Mesodermal cell (in vitro differentiated cells): ENCODE measurements at regions not wholly inside any gene's neighbourhood (a gene's known extent, or its start where the extent isn't known, plus 50 kb on each side); places are given as distances from the start of the nearest gene placed in this dataset.
"Not testable (repeated sequence)": the region's sequence is repeated elsewhere in the genome, so short reads cannot be mapped to it uniquely, and the experiment has no call there.

Experiments
- H3K27ac ChIP-seq: 2 replicates; pipeline ENCODE4 v1.7.0; 2013; ENCODE audit warnings: mild to moderate bottlenecking, low read depth, low read length, moderate library complexity; ENCODE audit not compliant: severe bottlenecking
- H3K36me3 ChIP-seq: 2 replicates; pipeline ENCODE4 v1.7.1; 2013; ENCODE audit warnings: mild to moderate bottlenecking, low read length, moderate library complexity; ENCODE audit not compliant: control insufficient read depth, insufficient read depth
- H3K4me1 ChIP-seq: one replicate; pipeline ENCODE4 v1.7.1; 2013; ENCODE audit warnings: mild to moderate bottlenecking, low read length; ENCODE audit not compliant: insufficient read depth, control insufficient read depth, poor library complexity, severe bottlenecking
- H3K4me3 ChIP-seq: 2 replicates; pipeline ENCODE4 v1.7.0; 2013; ENCODE audit warnings: low read length, control low read depth, mild to moderate bottlenecking; ENCODE audit not compliant: insufficient read depth, poor library complexity, severe bottlenecking; ENCODE audit errors: extremely low read depth
- H3K9me3 ChIP-seq: 2 replicates; pipeline ENCODE4 v1.7.1; 2013; ENCODE audit warnings: mild to moderate bottlenecking, low read length, moderate library complexity; ENCODE audit not compliant: control insufficient read depth
- WGBS, 2 experiments: methylation state at CpG; one replicate each; pipeline ENCODE4 v1.1.5; 2013; ENCODE audit warnings: missing lambda C conversion rate in 2 of 2; ENCODE audit not compliant: insufficient coverage in 2 of 2; 5-methylcytosine and 5-hydroxymethylcytosine counted together

DNA sequence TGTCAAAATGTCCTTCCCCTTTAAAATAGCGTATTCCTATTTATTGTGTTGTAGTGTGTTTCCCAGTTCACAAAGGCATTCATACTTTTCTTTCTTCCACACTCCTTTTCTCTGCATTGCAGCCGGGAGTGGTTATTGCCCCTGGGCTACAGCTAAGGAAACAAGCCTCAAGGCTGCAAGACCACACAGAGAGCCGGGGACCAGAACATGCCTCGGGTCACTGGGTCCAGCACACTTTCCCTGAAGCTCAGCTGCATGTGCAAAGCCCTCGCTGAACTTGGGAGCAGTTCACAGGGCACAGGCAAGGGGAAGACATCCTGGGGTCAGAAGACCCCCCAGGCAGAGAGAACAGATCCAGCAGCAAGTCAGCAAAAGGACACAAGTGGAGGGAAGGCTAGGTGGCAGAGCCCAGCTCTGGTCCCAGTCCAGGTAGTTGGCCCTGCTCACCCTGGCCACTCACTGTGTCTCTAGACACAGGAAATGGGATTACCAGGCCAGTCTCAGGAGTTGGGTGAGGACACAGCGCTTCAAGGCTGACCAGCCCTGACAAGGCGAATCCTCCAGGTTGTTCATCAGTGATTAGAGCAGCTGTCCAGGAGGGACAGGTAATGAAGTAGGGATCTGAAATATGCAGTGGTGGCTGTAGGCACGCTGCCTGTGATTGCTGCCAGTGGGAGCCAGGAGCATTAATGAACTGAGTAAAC is 118.2 kb downstream of the CD83 start:
- Histone ChIP-seq H3K9me3 (peaks cover 3% of the 10 kb centered on the region), H3K4me3 (no peak overlapping the region), H3K36me3 (no peaks in the 10 kb centered on the region), H3K27ac (no peak overlapping the region), H3K4me1 (no peaks in the 10 kb centered on the region)
- WGBS, 2 experiments, result 89 to 92% methylated on average over 6 to 7 of the region's 8 CpGs

DNA sequence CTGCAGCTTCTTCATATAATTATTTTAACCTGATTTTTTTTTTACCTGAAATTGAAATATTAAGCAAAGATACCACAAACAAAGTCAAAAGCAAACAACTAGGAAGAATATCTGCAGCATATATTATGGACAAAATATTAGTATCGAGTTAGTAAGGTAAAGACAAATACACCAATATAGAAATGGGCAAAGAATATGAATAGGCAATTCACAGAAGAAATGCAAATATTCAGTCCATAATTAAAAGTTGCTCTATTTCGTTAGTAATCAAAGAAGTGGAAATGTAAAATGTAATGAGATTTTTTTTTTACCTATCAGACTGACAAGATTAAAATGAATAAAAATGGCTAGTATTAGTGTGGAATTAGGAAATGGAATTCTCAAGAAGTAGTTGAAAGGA is 121.5 kb downstream of the CD83 start:
- WGBS, 2 experiments, result no CpG with 5 or more reads among the region's 2 CpGs
- Histone ChIP-seq H3K4me3 (no peak overlapping the region), H3K36me3 (no peaks in the 10 kb centered on the region), H3K4me1 (no peaks in the 10 kb centered on the region), H3K9me3 (peaks cover 3% of the 10 kb centered on the region), H3K27ac (no peak overlapping the region)

DNA sequence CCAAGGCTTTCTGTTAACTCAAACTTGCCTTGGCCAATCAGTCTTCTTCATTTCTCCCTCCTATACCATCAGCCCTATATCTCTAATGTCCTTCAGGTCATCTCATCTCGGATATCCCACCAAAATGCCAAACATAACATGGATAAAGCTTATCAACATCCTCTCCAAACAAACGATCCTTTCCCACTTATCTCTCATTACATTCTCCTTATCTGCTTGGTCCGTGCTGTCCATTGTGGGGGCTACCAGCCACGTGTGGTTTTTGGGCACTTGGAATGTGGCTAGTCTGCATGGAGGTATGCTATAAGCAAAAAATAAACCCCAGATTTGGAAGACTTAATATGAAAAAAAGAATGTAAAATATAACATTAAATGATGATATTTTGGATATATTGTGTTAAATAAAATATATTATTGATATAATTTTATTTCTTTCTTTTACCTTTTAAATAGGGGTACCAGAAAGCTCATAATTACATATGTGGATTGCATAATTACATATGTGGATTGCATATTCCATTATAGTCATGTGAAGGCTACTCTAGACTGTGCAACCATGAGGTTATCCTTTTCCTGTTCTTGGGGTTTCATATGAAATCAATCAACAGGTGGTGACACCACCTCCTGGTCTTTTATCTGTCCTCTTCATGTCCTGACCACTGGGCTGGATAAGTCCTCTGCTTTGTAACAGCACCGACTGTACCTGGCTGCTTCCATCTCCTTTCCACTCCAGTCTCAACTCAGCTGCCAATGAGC is 123.0 kb downstream of the CD83 start:
- H3K4me1 ChIP-seq, result no peaks in the 10 kb centered on the region
- H3K9me3 ChIP-seq, result peaks cover 3% of the 10 kb centered on the region
- H3K36me3 ChIP-seq, result no peaks in the 10 kb centered on the region
- no peak overlapping the region for H3K4me3 ChIP-seq
- H3K27ac ChIP-seq, result no peak overlapping the region
- WGBS, 2 experiments, result 80 to 90% methylated on average over 2 of the region's 5 CpGs

DNA sequence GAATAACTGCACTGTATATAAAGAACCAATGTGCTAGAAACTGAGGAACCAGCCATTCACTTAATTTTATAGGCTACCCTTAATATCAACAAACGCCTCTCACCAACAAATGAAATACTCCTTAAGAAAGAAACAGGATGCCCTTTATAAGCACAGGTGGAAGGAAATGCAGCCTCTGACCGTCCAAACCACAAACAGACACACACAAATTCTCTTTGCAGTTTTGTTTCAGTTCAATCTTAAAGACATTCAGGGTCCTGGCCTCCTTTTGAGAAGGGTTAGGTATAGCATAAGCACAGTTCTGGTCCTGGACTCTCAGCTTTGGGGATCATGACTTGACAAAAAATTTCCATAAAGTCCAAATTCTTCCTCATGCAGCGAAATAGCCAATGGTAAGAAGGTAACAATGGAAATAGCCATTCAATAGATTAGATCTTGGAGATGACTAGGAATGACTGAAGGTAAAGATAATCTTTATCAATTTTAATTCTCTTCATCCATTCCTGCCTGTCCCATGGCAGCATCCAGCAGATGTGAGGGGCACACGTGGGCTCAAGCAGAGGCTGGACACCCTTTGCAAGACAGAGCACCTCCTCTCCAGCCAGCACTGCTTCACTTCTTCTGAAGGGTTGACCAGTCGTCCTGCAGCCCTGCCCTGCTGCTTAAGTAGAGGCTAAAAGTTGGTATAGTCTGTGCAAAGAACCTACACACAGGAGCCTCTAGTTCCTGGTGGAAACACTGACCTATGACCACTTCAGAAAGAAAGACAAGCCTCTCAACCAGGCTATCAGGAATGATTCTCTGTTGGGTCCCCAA is 123.9 kb downstream of the CD83 start:
- WGBS, 2 experiments, result 70 to 89% methylated on average over 2 to 3 of the region's 5 CpGs
- H3K36me3 ChIP-seq, result no peaks in the 10 kb centered on the region
- H3K27ac ChIP-seq, result no peak overlapping the region
- peaks cover 3% of the 10 kb centered on the region for H3K9me3 ChIP-seq
- H3K4me1 ChIP-seq, result no peaks in the 10 kb centered on the region
- H3K4me3 ChIP-seq, result no peak overlapping the region

DNA sequence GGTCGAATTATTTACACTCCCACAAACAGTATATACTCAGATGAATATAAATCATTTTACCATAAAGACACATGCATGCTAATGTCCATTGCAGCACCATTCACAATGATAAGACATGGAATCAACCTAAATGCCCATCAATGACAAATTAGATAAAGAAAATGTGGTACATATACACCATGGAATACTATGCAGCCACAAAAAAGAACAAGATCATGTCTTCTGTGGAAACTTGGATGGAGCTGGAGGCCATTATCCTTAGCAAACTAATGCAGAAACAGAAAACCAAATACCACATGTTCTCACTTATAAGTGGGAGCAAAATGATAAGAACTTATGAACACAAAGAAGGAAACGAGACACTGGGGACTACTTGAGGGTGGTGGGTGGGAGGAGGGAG is 125.3 kb downstream of the CD83 start:
- not testable (repeated sequence) for H3K36me3 ChIP-seq, H3K4me3 ChIP-seq, H3K4me1 ChIP-seq, H3K9me3 ChIP-seq, H3K27ac ChIP-seq
- WGBS, 2 experiments, result 100% methylated on average over 1 of the region's 2 CpGs; no CpG with 5 or more reads in 1 of the 2 experiments

DNA sequence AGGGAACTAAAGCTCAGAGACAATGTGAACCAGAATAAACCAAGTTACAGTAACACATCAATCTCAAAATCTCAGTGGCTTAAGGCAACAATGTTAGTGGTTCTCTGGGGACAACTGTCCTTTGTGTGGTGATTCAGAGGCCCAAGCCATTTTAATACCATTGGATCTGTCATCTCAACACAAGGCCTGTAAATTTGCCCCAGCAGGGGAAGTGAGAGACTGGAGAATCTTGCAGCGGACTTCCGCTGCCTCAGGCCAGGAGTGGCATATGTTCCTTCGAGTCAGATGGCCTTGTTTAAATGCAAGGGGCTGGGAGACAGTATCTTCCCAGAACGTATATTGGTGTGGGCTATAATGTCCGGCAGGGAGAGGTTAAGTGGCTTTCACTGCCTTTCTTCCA is 126.0 kb downstream of the CD83 start:
- Histone ChIP-seq H3K36me3 (no peaks in the 10 kb centered on the region), H3K9me3 (no peaks in the 10 kb centered on the region), H3K4me3 (no peak overlapping the region), H3K27ac (no peak overlapping the region), H3K4me1 (no peaks in the 10 kb centered on the region)
- 69 to 80% methylated on average over 1 to 5 of the region's 5 CpGs for WGBS, 2 experiments

DNA sequence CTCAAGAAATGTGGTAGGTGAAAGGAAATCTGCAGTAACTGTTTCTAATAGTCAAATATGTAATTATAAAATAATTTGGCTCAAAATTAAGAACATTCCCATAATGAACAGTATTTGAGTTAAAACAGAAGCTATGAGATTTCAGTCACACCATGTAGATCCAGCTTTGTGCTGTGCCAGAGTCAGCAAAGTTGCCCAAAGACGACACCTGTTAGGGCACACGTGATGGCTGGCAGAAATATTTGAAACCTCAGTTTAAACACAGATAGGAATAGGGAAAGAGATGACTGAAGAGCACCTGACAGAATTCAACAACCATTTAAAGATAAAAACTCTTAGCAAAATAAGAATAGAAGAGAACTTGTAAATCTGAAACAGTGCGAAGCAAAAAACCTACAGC is 129.3 kb downstream of the CD83 start:
- Histone ChIP-seq H3K4me3 (no peak overlapping the region), H3K27ac (no peak overlapping the region), H3K9me3 (no peaks in the 10 kb centered on the region), H3K4me1 (no peaks in the 10 kb centered on the region), H3K36me3 (no peaks in the 10 kb centered on the region)
- no CpG with 5 or more reads among the region's 3 CpGs for WGBS, 2 experiments

DNA sequence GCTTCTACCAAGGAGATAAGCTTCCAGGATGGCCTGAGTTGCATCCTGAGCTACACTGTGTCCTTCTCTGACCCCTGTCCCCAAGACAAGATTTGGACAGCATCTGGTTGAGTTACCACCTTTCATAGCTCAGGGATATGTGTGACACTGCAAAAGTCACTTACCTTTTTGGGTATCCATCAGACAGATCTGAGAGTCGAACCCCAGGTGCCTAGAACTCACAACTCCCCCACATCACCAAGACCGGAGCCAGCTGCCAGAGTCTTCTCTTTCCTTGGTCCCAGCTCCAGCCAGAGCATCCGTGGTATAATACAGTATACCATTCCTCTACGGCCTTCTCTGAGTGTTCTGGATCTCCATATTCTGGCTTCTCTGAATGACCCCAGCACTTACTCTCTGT is 133.0 kb downstream of the CD83 start:
- H3K36me3 ChIP-seq, result no peaks in the 10 kb centered on the region
- no peaks in the 10 kb centered on the region for H3K9me3 ChIP-seq
- 91 to 93% methylated on average over 4 of the region's 4 CpGs for WGBS, 2 experiments
- H3K27ac ChIP-seq, result no peak overlapping the region
- H3K4me3 ChIP-seq, result no peak overlapping the region
- H3K4me1 ChIP-seq, result no peaks in the 10 kb centered on the region

DNA sequence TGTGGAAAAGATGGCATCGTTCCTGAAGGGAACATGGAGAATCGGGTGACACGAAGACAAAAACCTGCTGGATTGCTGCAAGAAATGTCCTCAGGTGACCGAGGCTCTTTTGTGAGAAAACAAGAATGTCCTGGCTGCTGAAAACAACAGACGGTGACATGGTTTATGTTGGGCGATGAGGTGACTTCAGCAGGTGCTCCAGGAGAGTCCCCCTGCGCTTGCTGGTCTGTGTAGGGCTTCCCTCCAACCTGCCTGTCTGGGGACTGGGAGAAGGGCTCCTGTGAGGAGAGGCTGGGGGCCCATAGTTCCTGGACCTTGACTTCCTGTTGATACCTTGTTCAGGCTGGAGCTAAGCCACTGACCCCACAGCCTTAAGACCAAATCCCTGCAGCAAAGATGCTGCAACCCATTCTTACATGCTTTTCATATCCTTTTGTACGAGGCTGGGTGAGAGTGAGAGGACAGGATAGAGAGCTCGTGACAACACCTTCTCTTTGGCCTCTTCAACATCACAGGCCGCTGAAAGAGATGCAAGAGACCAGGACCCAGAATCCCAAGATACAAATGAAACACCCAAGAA is 134.8 kb downstream of the CD83 start:
- Histone ChIP-seq H3K27ac (no peak overlapping the region), H3K4me3 (no peak overlapping the region), H3K9me3 (no peaks in the 10 kb centered on the region), H3K36me3 (no peaks in the 10 kb centered on the region), H3K4me1 (no peaks in the 10 kb centered on the region)
- 89 to 91% methylated on average over 7 to 10 of the region's 10 CpGs for WGBS, 2 experiments

DNA sequence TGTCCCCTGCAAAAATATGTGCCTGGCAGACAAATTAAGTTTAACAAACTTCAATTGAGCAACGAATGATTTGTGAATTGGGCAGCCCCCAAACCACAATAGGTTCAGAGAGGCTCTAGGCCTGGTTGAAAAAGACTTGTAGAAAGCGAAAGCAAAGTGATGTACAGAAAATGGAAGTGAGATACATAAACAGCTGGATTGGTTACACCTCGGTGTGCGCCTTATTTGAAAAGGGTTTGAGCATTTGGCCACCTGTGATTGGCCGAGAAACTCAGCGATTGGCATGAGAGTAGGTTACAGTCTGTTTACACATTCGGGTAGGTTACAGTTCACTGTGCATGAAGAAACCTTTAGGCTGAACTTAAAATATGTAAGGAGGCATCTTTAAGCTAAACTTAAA is 136.9 kb downstream of the CD83 start:
- H3K27ac ChIP-seq, result no peak overlapping the region
- WGBS, 2 experiments, result 93 to 95% methylated on average over 6 to 7 of the region's 7 CpGs

More for the DNA sequence above, 136.9 kb downstream of the CD83 start:
- no peaks in the 10 kb centered on the region for H3K36me3 ChIP-seq
- no peaks in the 10 kb centered on the region for H3K4me1 ChIP-seq
- no peaks in the 10 kb centered on the region for H3K9me3 ChIP-seq
- H3K4me3 ChIP-seq, result no peak overlapping the region
